Heart left ventricle (tissue), 13 donors: ENCODE measurements at regions not wholly inside any gene's neighbourhood (a gene's known extent, or its start where the extent isn't known, plus 50 kb on each side); places are given as distances from the start of the nearest gene placed in this dataset.

ENCODE experiments used
- CTCF ChIP-seq, 12 donors: fragments of 200-600 bp; sonication (generic) in 4 of 12; IDR thresholded peaks; one replicate each; pipeline versions ENCODE4 v1.5.0 to v1.8.0; 2018 to 2022; ENCODE audit warnings: antibody characterized with exemption in 12 of 12, mild to moderate bottlenecking in 5 of 12
- POLR2A ChIP-seq, 2 donors: fragments of 450-650 bp; IDR thresholded peaks; one replicate each; pipeline ENCODE4 v1.6.1; 2017; ENCODE audit warnings: antibody characterized with exemption in 2 of 2, mild to moderate bottlenecking in 2 of 2, moderate library complexity in 2 of 2
- donor health status: ischemic (EF 13 %, LVEDD 7.1; RV severe dilation, severe dysfunction).
- donor health status: DM: no; HTN: yes; CAD: no.
- donor health status: DM: no; HTN: no; CAD: no.
- donor health status: ischemic (EF 25% LVEDD 6.9; RV normal size, moderate dysfunction).
- donor health status: ischemic (EF 25% LVEDD 5.7; RV mildly dilated, moderate dysfunction).
- donor health status: ischemic (EF 35%, LVEDD 5.7; RV mildly dilated, moderate dysfunction).
- donor health status: nonischemic (EF 11% LVEDD 7.7; RV severe dilation, severe dysfunction).
- donor health status: DM: yes; HTN: yes; CAD: no.
- donor health status: PGD.
- donor health status: ischemic (EF 29% LVEDD 5.4; RV normal size, mild dysfunction).
- donor health status: nonischemic (EF 23%, LVEDD 6.1; RV moderate dilation, normal function).

- TF ChIP-seq CTCF (IDR thresholded peaks at IDR 0.05) (no peak), POLR2A (IDR thresholded peaks at IDR 0.05) (no peak)
Observed at GRCh38 chr2:164015328-164016123, 279.7 kb upstream of the FIGN start.
